GM18505 (cell line): ENCODE measurements at regions not wholly inside any gene's neighbourhood (a gene's known extent, or its start where the extent isn't known, plus 50 kb on each side); places are given as distances from the start of the nearest gene placed in this dataset.

Experiments used
- ATAC-seq: cut with Tn5 transposase; IDR thresholded peaks from one replicate; pipeline ENCODE4 v1.9.1; 2021; ENCODE audit not compliant: unreplicated experiment
- POLR2A ChIP-seq: IDR thresholded peaks from 4 replicates; pipeline ENCODE4 v1.6.1; 2011; ENCODE audit warnings: borderline replicate concordance; ENCODE audit not compliant: insufficient read depth, insufficient read length; ENCODE audit errors: extremely low read depth

DNA sequence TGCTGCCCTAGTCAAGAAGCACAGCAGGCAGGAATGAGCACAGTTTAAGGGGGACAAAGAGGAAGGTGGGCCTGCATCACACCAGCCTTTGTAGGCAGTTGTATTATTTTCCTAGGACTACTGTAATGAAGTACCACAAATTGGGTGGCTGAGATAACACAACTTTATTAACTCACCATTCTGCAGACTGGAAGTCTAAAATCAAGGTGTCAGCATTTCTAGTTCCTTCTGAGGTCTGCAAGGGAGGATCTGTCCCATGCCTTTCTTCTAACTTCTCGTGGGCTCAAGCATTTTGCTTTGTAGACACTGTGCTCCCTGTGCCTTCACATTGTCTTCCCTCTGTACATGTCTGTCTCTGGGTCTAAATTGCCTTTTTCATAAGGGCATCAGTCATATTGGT lies 488.5 kb upstream of the JARID2 start:
- TF ChIP-seq POLR2A = no peak
- no peak for ATAC-seq

DNA sequence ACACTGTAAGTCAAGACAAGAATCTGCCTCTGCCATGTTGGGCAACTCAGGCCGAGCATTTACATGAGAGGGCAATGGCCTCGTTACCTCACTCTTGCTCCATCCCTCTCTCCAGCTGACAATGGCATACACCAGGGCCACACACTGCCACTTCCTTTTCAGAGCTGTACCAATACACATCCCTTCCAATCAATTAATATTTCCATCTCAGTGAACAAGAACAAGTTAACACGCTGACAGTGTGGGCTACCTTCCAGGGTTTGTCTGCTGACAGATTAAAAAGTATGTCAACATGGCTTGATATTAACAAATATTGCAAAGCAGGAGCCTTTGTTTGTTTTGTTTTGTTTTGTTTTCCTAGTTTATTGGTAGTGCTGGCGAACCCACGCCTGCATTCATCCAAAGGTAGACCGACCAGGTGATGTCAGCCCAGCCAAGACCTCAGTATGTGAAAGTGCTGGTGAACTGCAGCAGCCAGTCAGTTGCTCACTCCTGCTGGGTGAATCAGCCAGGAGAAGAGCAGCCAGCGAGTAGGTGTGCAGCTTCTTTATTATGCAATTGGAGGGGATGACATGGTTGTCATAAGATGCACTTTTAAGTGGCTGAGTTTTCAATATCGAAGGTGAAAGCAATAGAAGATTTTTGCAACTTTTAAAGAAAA lies 487.3 kb upstream of the JARID2 start:
- no peak for ATAC-seq
- TF ChIP-seq POLR2A = no peak

DNA sequence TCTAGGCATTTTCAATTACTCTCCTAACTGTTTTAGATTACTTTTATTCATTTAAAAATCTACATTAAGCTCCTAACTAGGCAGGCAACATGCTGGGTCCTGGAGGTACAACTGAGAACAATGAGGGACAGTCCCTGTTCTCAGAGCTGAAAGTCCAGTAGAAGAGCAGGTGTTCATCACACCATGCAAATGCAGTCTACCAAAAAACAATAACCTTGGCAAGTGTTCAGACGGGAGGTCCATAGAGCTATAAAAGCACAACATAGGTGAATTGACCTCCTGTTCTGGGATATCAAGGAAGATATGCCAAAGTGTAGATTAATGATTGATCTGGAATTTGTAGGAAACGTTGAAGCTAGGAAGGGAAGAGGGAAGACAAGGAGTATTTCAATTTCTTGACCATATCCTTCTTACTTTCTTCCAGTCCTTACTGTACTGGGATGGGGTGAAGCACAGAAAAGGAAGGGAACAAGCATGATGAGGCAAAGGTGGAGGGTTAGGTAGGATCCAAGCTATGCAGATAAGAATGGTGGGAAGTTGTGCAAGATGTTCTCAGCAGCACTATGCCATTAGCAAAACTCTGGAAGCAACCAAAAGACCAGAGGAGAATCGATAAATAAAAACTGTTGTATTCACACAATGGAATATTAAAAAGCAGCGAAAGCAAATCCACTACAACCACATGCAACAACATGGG lies 485.7 kb upstream of the JARID2 start:
- no peak for ATAC-seq
- no peak for TF ChIP-seq POLR2A

DNA sequence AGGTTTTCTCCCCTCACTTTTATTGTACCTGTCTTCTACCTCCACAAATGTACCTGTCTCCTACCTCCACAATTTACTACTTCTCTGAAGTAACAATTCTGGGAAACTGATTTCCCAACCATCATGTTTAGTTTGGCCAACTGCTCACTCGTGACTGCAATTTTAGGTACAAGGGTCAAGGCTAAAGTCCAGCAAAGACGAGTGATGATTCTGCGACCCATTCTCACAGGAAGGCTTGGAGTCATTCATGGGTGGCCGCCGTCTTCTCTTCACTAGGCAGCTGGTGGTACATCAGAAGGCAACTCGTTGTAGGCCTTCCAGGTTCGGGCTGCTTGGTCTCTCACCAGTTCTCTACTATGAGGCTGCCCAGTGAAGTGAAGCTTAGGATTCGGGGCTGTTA lies 483.8 kb upstream of the JARID2 start:
- ATAC-seq = no peak
- no peak for TF ChIP-seq POLR2A

DNA sequence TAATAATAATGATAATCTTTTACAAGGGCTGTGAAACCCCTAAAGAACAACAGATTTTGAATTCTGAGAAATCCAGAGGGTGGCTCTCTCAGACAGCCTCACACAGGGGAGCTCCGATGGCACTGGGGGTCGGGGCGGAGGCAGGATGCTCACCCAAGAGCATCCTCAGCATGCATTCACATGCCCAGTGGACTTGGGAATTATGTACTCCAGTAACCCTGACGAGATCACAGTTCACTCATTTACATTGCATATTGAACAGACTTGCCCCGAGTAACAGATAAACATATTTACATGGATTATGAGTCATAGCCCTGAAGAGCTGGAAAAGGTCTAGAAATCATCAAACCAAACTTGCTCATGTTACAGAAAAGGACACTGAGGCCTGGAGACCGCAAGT lies 482.7 kb upstream of the JARID2 start:
- ATAC-seq = no peak
- TF ChIP-seq POLR2A = no peak

DNA sequence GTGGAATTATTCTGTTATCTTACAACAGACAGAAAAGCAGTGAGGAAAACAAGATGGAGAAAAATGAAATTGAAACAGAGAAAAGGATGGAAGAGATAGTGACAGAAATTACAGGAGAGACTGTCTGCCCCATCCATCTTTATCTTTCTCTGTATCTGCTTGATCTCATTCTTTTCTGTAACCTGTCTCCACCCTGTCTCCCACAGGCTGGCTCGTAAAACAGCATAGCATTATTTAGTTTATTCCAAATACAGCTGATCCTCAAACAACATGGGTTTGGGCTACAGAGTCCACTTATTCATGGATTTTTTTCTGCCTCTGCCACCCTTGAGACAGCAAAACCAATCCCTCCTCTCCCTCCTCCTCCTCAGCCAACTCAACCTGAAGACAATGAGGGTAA lies 482.3 kb upstream of the JARID2 start:
- TF ChIP-seq POLR2A = no peak
- ATAC-seq = no peak

DNA sequence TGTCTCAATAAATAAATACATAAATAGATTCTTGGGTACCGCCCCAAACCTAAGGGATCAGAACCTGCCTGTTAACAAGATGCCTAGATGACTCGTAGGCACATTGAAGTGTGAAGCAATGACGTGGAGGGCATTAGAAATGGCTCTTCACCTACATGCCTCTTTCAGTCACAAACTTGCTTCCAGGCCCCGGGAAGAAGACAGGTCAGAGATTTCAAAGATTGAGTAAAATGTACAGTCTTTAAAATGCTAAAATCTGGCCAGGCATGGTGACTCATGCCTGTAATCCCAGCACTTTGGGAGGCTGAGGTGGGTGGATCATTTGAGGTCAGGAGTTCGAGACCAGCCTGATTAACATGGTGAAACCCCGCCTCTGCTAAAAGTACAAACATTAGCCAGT lies 480.8 kb upstream of the JARID2 start:
- no peak for TF ChIP-seq POLR2A
- no peak for ATAC-seq

DNA sequence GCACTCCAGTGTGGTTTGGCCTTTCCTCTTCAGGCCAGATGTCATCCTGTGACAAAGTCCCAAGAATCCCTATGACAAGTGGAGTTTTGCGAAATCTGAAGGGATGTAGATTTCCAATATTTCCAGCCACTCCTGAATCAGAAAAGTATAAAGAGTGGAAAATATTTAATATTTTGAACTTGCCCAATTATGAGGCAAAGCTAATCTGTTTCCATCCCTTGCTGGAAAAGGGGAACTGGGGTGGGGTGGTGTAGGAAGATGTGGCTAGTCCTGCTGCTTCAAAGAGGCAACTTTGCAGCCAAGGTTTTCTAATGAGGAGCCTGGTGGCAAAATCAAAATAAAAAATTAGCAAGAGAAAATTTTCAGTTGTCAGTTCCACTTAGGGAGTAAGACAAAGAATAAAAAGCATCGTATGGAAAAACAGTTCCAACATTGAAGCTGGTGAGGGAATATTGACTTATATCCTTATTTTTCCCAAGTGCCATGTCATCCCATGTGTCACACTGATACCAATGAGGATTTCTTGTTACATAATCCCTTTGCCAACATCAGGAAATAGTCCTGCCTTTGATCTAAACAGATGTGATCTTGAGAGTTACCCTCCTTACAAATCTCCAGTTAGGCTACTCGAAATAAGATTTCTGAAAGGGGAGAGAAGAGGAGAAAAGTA lies 480.0 kb upstream of the JARID2 start:
- no peak for ATAC-seq
- TF ChIP-seq POLR2A = no peak

DNA sequence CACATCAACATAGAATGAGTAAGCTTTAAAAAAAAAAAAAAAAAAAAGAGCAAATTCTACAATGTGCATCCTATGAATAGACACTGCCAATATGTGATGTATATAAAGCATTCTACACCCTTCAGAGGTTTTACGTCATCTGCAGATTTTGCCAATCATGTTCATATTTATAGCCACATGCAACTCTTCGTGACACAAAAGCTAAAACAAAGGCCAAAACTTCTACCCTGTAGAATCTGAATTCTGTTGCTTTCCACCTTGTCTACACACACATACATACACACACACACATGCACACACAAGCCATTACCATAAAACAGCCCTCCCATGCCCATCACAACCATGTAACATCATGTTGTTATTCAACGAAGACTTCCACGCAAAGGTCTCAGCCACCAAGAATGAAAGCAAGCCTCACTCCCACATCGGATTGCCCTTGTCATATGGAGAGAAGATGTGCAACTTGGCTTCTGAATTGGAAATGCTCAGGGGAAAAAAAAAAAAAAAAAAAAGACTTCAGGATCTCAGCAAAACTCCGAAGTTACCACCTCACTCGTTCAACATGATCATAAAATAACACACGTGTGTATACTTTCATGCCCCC lies 479.4 kb upstream of the JARID2 start:
- TF ChIP-seq POLR2A = no peak
- no peak for ATAC-seq

DNA sequence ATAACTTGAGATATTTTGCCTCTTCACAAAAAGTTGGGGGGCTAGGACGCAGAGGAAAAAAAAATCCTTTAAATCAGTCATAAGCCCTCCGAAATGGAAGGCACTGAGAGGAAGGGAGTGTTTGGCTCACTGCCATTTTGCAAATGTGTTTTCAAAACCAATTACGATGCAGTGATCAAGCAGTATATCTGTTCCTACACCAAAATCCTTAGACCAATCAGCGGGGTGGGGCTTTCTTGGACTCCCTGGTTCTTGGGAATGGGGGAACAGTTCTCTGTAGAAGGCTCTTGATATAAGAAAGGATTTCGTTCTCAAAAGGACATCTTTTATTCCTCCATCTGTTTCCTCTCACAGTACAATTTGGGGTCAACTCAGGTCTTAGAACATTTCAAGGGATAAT lies 478.6 kb upstream of the JARID2 start:
- ATAC-seq = no peak
- no peak for TF ChIP-seq POLR2A

DNA sequence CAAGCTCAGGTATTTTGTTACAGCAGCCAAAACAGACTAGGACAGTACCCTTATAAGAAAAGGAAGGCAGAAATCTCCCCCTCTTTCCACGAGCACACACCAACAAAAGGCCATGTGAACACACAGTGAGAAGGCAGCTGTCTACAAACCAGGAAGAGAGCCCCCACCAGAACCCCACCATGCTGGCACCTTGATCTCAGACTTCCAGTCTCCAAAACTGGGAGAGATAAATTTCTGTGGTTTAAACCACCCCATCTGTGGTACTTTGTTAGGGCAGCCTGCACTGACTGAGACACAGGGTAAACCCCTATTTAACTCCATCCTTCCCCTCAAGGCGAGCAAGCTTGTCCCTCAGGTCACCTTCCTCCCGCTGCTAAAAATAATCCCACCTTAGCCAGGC lies 475.8 kb upstream of the JARID2 start:
- no peak for TF ChIP-seq POLR2A
- no peak for ATAC-seq

DNA sequence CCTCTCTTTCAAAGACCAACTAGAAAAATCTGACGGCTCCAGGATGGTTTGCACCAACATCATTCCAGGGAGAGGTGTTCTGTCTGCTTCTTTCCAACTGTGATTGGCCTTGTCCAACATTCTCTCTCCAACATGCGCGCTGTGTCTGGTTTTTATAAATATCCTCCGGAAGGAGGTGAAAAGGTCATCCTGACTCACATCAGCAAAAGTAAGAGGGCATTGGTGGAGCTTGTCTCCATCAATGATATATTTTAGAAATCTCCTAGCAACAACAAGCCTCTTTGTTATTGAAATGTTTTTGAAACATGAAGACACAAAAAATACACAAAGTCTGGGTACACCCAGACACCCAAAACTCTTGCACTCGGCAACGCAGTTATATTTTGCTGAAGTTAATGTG lies 475.3 kb upstream of the JARID2 start:
- TF ChIP-seq POLR2A = no peak
- ATAC-seq = no peak

DNA sequence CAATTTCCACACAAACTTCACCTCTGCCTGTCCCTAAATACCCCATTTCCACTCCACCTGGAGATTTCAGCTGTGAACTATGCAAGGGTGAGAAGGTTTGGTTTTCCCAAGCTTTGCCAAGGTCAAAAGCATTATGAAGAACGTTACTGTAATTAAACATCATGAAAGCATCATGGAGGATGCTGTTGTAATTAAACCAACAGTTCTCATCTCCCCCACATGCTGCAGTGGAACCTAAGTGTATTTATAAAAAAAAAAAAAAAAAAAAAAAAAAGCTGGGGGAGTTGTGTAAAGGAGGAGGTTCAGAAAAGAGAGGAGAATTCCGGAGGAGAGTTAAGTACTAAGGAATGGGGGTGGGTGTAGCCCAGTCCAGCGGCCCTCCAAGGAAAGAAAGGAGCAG lies 474.9 kb upstream of the JARID2 start:
- no peak for ATAC-seq
- TF ChIP-seq POLR2A = no peak

DNA sequence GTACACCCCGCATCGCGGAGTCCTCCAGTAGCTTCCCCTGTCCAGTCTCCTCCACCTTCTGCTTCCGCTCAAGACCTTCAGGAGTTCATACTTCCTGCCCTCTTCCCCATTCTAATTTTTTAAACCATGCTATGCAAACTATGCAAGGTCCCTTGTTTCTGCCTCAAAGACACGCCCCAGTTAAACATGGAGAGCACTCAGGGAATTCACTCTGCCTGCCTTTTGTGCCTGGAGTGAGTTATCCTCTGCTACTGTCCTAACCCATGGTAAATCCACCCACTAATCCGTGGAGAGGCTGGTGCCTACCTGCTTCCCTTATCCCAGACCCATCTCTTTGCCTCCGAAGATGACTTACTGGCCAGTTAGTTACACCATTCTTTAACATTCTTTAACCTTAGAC lies 473.7 kb upstream of the JARID2 start:
- ATAC-seq = no peak
- TF ChIP-seq POLR2A = no peak
